Esophagus muscularis mucosa (tissue), 4 donors: ENCODE measurements at regions not wholly inside any gene's neighbourhood (a gene's known extent, or its start where the extent isn't known, plus 50 kb on each side); places are given as distances from the start of the nearest gene placed in this dataset.

Experiments used
- EP300 ChIP-seq: sonication (generic); formaldehyde crosslinking; IDR thresholded peaks from one replicate; pipeline ENCODE4 v1.6.1; 2017; ENCODE audit warnings: antibody characterized with exemption
- POLR2A ChIP-seq: fragments of 450-650 bp; IDR thresholded peaks from one replicate; pipeline ENCODE4 v1.6.1; 2017; ENCODE audit warnings: antibody characterized with exemption, moderate library complexity, mild to moderate bottlenecking, low read depth
- TF ChIP-seq, protein P1 (sequence below), 3 experiments: fragments of 200-600 bp in 2 of 3; fragments of 450-650 bp in 1 of 3; sonication (generic) in 2 of 3; IDR thresholded peaks; one replicate each; pipeline ENCODE4 v1.5.1; 2017 to 2019; ENCODE audit warnings: antibody characterized with exemption in 3 of 3, mild to moderate bottlenecking in 2 of 3, moderate library complexity in 1 of 3

- TF ChIP-seq POLR2A (no peak), EP300 (no peak)
- TF ChIP-seq, protein P1, sequence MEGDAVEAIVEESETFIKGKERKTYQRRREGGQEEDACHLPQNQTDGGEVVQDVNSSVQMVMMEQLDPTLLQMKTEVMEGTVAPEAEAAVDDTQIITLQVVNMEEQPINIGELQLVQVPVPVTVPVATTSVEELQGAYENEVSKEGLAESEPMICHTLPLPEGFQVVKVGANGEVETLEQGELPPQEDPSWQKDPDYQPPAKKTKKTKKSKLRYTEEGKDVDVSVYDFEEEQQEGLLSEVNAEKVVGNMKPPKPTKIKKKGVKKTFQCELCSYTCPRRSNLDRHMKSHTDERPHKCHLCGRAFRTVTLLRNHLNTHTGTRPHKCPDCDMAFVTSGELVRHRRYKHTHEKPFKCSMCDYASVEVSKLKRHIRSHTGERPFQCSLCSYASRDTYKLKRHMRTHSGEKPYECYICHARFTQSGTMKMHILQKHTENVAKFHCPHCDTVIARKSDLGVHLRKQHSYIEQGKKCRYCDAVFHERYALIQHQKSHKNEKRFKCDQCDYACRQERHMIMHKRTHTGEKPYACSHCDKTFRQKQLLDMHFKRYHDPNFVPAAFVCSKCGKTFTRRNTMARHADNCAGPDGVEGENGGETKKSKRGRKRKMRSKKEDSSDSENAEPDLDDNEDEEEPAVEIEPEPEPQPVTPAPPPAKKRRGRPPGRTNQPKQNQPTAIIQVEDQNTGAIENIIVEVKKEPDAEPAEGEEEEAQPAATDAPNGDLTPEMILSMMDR (IDR thresholded peaks at IDR 0.05), result no peak
Measured at GRCh38 chr6:98635191-98635590, 199.2 kb upstream of the POU3F2 start.
